ENCODE measurements at regions not wholly inside any gene's neighbourhood (a gene's known extent, or its start where the extent isn't known, plus 50 kb on each side); places are given as distances from the start of the nearest gene placed in this dataset.

GRCh38 chr1:165055581-165055980, 300.9 kb downstream of the LMX1A start:
- Histone ChIP-seq H3K27ac (ENCODE audit: low read depth in 2 of 2, low read length in 1 of 2) (no peak overlapping the region), H3K4me2 (no peak overlapping the region), H3K4me3 (ENCODE audit: low read depth in 2 of 2, low read length in 1 of 2) (0 out of 4 replicates have a peak overlapping the region, but pooled peaks of 1 of the 2 experiments have one; percentile 0), H3K79me2 (ENCODE audit: insufficient read depth) (no peaks in the 10 kb centered on the region), H4K20me1 (ENCODE audit: insufficient read depth) (no peaks in the 10 kb centered on the region), H3K9ac (no peak overlapping the region), H2AFZ (ENCODE audit: low read depth) (no peak overlapping the region), H3K36me3 (replicated peaks in 1 of 2; ENCODE audit: control insufficient read depth in 1 of 2, insufficient read depth in 2 of 2, low read length in 1 of 2) (no peaks in the 10 kb centered on the region), H3K9me2 (no peaks in the 10 kb centered on the region), H3F3A (replicated peaks; ENCODE audit: insufficient read depth) (no peaks in the 10 kb centered on the region), H3K27me3 (ENCODE audit: insufficient read depth) (no peaks in the 10 kb centered on the region), H3K4me1 (ENCODE audit: control insufficient read depth in 1 of 2, insufficient read depth in 2 of 2, low read depth in 1 of 2, low read length in 1 of 2) (no peaks in the 10 kb centered on the region), H3K9me3 (no peaks in the 10 kb centered on the region)
- DNase-seq, result no peak
- CTCF ChIA-PET, result no interaction called here
- TF ChIP-seq FOXM1 (IDR thresholded peaks at IDR 0.05; ENCODE audit: low read depth), result no peak
- TF ChIP-seq EZH2phosphoT487 (IDR thresholded peaks at IDR 0.05; ENCODE audit: borderline replicate concordance, low read depth), result no peak
- TF ChIP-seq ELF1 (IDR thresholded peaks at IDR 0.05), result no peak
- TF ChIP-seq, protein P1, sequence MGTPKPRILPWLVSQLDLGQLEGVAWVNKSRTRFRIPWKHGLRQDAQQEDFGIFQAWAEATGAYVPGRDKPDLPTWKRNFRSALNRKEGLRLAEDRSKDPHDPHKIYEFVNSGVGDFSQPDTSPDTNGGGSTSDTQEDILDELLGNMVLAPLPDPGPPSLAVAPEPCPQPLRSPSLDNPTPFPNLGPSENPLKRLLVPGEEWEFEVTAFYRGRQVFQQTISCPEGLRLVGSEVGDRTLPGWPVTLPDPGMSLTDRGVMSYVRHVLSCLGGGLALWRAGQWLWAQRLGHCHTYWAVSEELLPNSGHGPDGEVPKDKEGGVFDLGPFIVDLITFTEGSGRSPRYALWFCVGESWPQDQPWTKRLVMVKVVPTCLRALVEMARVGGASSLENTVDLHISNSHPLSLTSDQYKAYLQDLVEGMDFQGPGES (IDR thresholded peaks at IDR 0.05; ENCODE audit: low read depth, low read length), result no peak
- TF ChIP-seq GATA2 (CRISPR knock-in tag; IDR thresholded peaks at IDR 0.05), result no peak
- no peak for TF ChIP-seq MXI1 (IDR thresholded peaks at IDR 0.05; ENCODE audit: low read depth, low read length)
- no peak for TF ChIP-seq MEF2A (IDR thresholded peaks at IDR 0.05; ENCODE audit: borderline replicate concordance, low read depth)
- no peak for TF ChIP-seq CHD2 (IDR thresholded peaks at IDR 0.05; ENCODE audit: low read length, partially characterized antibody)
- TF ChIP-seq, protein P2, sequence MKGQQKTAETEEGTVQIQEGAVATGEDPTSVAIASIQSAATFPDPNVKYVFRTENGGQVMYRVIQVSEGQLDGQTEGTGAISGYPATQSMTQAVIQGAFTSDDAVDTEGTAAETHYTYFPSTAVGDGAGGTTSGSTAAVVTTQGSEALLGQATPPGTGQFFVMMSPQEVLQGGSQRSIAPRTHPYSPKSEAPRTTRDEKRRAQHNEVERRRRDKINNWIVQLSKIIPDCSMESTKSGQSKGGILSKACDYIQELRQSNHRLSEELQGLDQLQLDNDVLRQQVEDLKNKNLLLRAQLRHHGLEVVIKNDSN (IDR thresholded peaks at IDR 0.05; ENCODE audit: borderline replicate concordance, low read depth), result no peak
- TF ChIP-seq FOXJ3 (CRISPR knock-in tag; IDR thresholded peaks at IDR 0.05), result no peak
- POLR2A ChIA-PET, result no interaction called here
- WGBS (ENCODE audit: low lambda C conversion rate), result 51% methylated on average over 9 of the region's 9 CpGs

DNA sequence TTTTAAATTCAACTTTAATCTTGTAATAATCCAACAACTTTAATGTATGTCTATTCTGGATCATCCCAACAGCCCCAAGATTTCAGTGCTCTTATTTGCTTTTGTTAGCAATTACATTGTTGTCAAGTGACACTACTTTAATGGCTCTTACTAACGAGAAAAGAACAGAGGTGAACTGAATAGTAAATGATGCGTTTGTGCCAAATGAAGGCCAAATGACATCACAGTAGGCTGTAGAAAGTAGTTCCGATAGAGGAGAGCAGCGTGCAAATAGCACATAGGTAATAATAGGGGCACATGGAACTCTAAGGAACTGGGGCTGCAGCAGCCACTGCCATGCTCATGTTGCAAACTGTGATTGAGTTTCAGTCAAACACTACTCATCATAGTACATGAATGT, 301.9 kb downstream of the LMX1A start:
- Histone ChIP-seq H3K9me3 (no peaks in the 10 kb centered on the region), H3K9ac (no peak overlapping the region), H3K79me2 (ENCODE audit: insufficient read depth) (no peaks in the 10 kb centered on the region), H3K27ac (ENCODE audit: low read depth in 2 of 2, low read length in 1 of 2) (no peak overlapping the region), H3K9me2 (no peaks in the 10 kb centered on the region), H4K20me1 (ENCODE audit: insufficient read depth) (no peaks in the 10 kb centered on the region), H3K4me3 (ENCODE audit: low read depth in 2 of 2, low read length in 1 of 2) (no peak overlapping the region), H3K4me1 (ENCODE audit: control insufficient read depth in 1 of 2, insufficient read depth in 2 of 2, low read depth in 1 of 2, low read length in 1 of 2) (no peaks in the 10 kb centered on the region), H2AFZ (ENCODE audit: low read depth) (no peak overlapping the region), H3F3A (replicated peaks; ENCODE audit: insufficient read depth) (no peaks in the 10 kb centered on the region), H3K36me3 (replicated peaks in 1 of 2; ENCODE audit: control insufficient read depth in 1 of 2, insufficient read depth in 2 of 2, low read length in 1 of 2) (no peaks in the 10 kb centered on the region), H3K4me2 (no peak overlapping the region), H3K27me3 (ENCODE audit: insufficient read depth) (no peaks in the 10 kb centered on the region)
- POLR2A ChIA-PET, result no interaction called here
- TF ChIP-seq, protein P3, sequence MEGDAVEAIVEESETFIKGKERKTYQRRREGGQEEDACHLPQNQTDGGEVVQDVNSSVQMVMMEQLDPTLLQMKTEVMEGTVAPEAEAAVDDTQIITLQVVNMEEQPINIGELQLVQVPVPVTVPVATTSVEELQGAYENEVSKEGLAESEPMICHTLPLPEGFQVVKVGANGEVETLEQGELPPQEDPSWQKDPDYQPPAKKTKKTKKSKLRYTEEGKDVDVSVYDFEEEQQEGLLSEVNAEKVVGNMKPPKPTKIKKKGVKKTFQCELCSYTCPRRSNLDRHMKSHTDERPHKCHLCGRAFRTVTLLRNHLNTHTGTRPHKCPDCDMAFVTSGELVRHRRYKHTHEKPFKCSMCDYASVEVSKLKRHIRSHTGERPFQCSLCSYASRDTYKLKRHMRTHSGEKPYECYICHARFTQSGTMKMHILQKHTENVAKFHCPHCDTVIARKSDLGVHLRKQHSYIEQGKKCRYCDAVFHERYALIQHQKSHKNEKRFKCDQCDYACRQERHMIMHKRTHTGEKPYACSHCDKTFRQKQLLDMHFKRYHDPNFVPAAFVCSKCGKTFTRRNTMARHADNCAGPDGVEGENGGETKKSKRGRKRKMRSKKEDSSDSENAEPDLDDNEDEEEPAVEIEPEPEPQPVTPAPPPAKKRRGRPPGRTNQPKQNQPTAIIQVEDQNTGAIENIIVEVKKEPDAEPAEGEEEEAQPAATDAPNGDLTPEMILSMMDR (IDR thresholded peaks at IDR 0.05), result no peak
- TF ChIP-seq, protein P4, sequence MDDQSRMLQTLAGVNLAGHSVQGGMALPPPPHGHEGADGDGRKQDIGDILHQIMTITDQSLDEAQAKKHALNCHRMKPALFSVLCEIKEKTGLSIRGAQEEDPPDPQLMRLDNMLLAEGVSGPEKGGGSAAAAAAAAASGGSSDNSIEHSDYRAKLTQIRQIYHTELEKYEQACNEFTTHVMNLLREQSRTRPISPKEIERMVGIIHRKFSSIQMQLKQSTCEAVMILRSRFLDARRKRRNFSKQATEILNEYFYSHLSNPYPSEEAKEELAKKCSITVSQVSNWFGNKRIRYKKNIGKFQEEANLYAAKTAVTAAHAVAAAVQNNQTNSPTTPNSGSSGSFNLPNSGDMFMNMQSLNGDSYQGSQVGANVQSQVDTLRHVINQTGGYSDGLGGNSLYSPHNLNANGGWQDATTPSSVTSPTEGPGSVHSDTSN (IDR thresholded peaks at IDR 0.05), result no peak
- TF ChIP-seq JUND (IDR thresholded peaks at IDR 0.05) (no peak), MXI1 (IDR thresholded peaks at IDR 0.05; ENCODE audit: low read depth, low read length) (no peak), FOSL2 (IDR thresholded peaks at IDR 0.05; ENCODE audit: borderline replicate concordance, low read depth) (no peak), FOXM1 (IDR thresholded peaks at IDR 0.05; ENCODE audit: low read depth) (no peak), RFX5 (IDR thresholded peaks at IDR 0.05; ENCODE audit: low read length) (no peak), CHD2 (IDR thresholded peaks at IDR 0.05; ENCODE audit: low read length, partially characterized antibody) (no peak), ELF1 (IDR thresholded peaks at IDR 0.05) (no peak), RXRA (IDR thresholded peaks at IDR 0.05; ENCODE audit: borderline replicate concordance, low read depth) (no peak)
- TF ChIP-seq, protein P1 (IDR thresholded peaks at IDR 0.05; ENCODE audit: low read depth, low read length), result no peak
- CTCF ChIA-PET, result no interaction called here
- WGBS (ENCODE audit: low lambda C conversion rate), result 25% methylated on average over 4 of the region's 4 CpGs
- DNase-seq, result no peak
